Heart right ventricle (tissue), 16 donors: ENCODE measurements at regions not wholly inside any gene's neighbourhood (a gene's known extent, or its start where the extent isn't known, plus 50 kb on each side); places are given as distances from the start of the nearest gene placed in this dataset.

Experiments used
- ATAC-seq, 8 donors: fragments of 200-7000 bp; cut with Tn5 transposase; one replicate each; pipeline ENCODE4 v1.9.1; 2020; ENCODE audit warnings: mild to moderate bottlenecking in 8 of 8, moderate library complexity in 8 of 8, moderate number of reproducible peaks in 1 of 8
- DNase-seq, 2 donors: peaks; one replicate each; pipeline ENCODE4 v3.0.0-alpha.2; 2020
- H3K27ac ChIP-seq, 10 donors: fragments of 200-600 bp; sonication (generic) in 2 of 10; one replicate each; pipeline versions ENCODE4 v1.5.0 to v1.8.0; 2020 to 2022; ENCODE audit warnings: mild to moderate bottlenecking in 3 of 10
- H3K27me3 ChIP-seq, 7 donors: fragments of 200-600 bp; one replicate each; pipeline ENCODE4 v1.8.0; 2021 to 2022; ENCODE audit warnings: mild to moderate bottlenecking in 2 of 7
- H3K36me3 ChIP-seq, 9 donors: fragments of 200-600 bp; sonication (generic) in 1 of 9; one replicate each; pipeline versions ENCODE4 v1.5.0 to v1.8.0; 2020 to 2022; ENCODE audit warnings: mild to moderate bottlenecking in 2 of 9
- H3K4me1 ChIP-seq, 9 donors: fragments of 200-600 bp; sonication (generic) in 1 of 9; one replicate each; pipeline versions ENCODE4 v1.5.0 to v1.8.0; 2020 to 2022; ENCODE audit warnings: mild to moderate bottlenecking in 4 of 9
- H3K4me3 ChIP-seq, 10 donors: fragments of 200-600 bp; sonication (generic) in 2 of 10; one replicate each; pipeline versions ENCODE4 v1.5.0 to v1.8.0; 2020 to 2022; ENCODE audit warnings: mild to moderate bottlenecking in 7 of 10, moderate library complexity in 2 of 10
- H3K9me3 ChIP-seq, 11 donors: fragments of 200-600 bp in 10 of 11; sonication (generic) in 2 of 11; one replicate each; pipeline versions ENCODE4 v1.5.0 to v1.8.0; 2013 to 2022; ENCODE audit warnings: mild to moderate bottlenecking in 2 of 11, control low read depth in 1 of 11, moderate library complexity in 1 of 11
- CTCF ChIP-seq, 9 donors: fragments of 200-600 bp; sonication (generic) in 2 of 9; IDR thresholded peaks; one replicate each; pipeline versions ENCODE4 v1.5.0 to v1.8.0; 2021 to 2022; ENCODE audit warnings: antibody characterized with exemption in 9 of 9, mild to moderate bottlenecking in 5 of 9, moderate library complexity in 1 of 9
- WGBS, 2 donors: extraction: QIAGEN DNeasy Blood & Tissue Kit; methylation state at CpG; one replicate each; pipeline ENCODE4 v1.1.7; 2013; ENCODE audit warnings: inconsistent platforms in 1 of 2; 5-methylcytosine and 5-hydroxymethylcytosine counted together
- intact Hi-C, 10 donors: fragments of 100-400 bp; cut with DNase I; formaldehyde crosslinking; loops; one replicate each; pipeline versions ENCODE4 v1.11.1 to v1.14.2; 2022
- donor health status: Arrhythmogenic right ventricular cardiomyopathy.
- donor health status: ischemic (EF 13 %, LVEDD 7.1; RV severe dilation, severe dysfunction).
- donor health status: healthy with polysubstance abuse.
- donor health status: DM: no; HTN: yes; CAD: no.
- donor health status: DM: no; HTN: no; CAD: no.
- donor health status: ischemic (EF 25% LVEDD 6.9; RV normal size, moderate dysfunction).
- donor health status: ischemic (EF 25% LVEDD 5.7; RV mildly dilated, moderate dysfunction).
- donor health status: healthy.
- donor health status: DM: yes; HTN: yes; CAD: no.
- donor health status: Ischemic cardiomyopathy.
- donor health status: ischemic (EF 35%, LVEDD 5.7; RV mildly dilated, moderate dysfunction).
- donor health status: nonischemic (EF 11% LVEDD 7.7; RV severe dilation, severe dysfunction).
- donor health status: DM: yes; HTN: yes; CAD: no.
- donor health status: PGD.
- donor health status: ischemic (EF 29% LVEDD 5.4; RV normal size, mild dysfunction).
- donor health status: nonischemic (EF 23%, LVEDD 6.1; RV moderate dilation, normal function).

- Histone ChIP-seq H3K27me3 (no peaks in the 10 kb centered on the region), H3K9me3 (peaks cover 0 to 13% (median 4%) of the 10 kb centered on the region in 11 donors), H3K4me3 (no peak overlapping the region), H3K27ac (no peak overlapping the region), H3K36me3 (no peaks in the 10 kb centered on the region), H3K4me1 (no peaks in the 10 kb centered on the region)
- WGBS, 2 donors, result 83 to 90% methylated on average over 3 of the region's 3 CpGs
- ATAC-seq, result no peak
- no peak for TF ChIP-seq CTCF (IDR thresholded peaks at IDR 0.05)
- intact Hi-C loops, result no loop called here
- no peak for DNase-seq
These were observed 1063.2 kb downstream of the CDH11 start for GRCh38 chr16:64058685-64059084.

GRCh38 chr16:64051824-64052223, 1070.0 kb downstream of the CDH11 start:
- Histone ChIP-seq H3K4me3 (no peak overlapping the region), H3K27me3 (no peaks in the 10 kb centered on the region), H3K27ac (no peak overlapping the region), H3K36me3 (no peaks in the 10 kb centered on the region), H3K9me3 (peaks cover 0 to 33% (median 10%) of the 10 kb centered on the region in 11 donors), H3K4me1 (no peaks in the 10 kb centered on the region)
- peak in 6 of 9 donors; percentile 9 to 45 (median 34) for TF ChIP-seq CTCF (IDR thresholded peaks at IDR 0.05)
- DNase-seq (no peak), ATAC-seq (peak in 1 of 8 donors; percentile 47)
- intact Hi-C loops, result loop anchor here in 2 of 10 donors (5.0 kb wide), 1 partner anchor 590 kb away; no protein-coding TSS in a partner anchor

GRCh38 chr16:64047878-64048277, 1074.0 kb downstream of the CDH11 start:
- Histone ChIP-seq H3K27ac (no peak overlapping the region), H3K4me1 (no peaks in the 10 kb centered on the region), H3K9me3 (peaks cover 0 to 19% (median 0%) of the 10 kb centered on the region in 11 donors), H3K27me3 (no peaks in the 10 kb centered on the region), H3K36me3 (no peaks in the 10 kb centered on the region), H3K4me3 (no peak overlapping the region)
- DNase-seq (no peak), ATAC-seq (no peak)
- 83 to 90% methylated on average over 1 of the region's 1 CpG for WGBS, 2 donors
- TF ChIP-seq CTCF (IDR thresholded peaks at IDR 0.05), result no peak
- intact Hi-C loops, result no loop called here

- Histone ChIP-seq H3K4me1 (no peaks in the 10 kb centered on the region), H3K36me3 (no peaks in the 10 kb centered on the region), H3K9me3 (peaks cover 0 to 12% (median 0%) of the 10 kb centered on the region in 11 donors), H3K4me3 (no peak overlapping the region), H3K27ac (no peak overlapping the region), H3K27me3 (no peaks in the 10 kb centered on the region)
- ATAC-seq, result no peak
- 95 to 100% methylated on average over 1 of the region's 1 CpG for WGBS, 2 donors
- no peak for TF ChIP-seq CTCF (IDR thresholded peaks at IDR 0.05)
- intact Hi-C loops, result no loop called here
- DNase-seq, result no peak
These were observed 1074.7 kb downstream of the CDH11 start for GRCh38 chr16:64047207-64047606.
